Fibroblast of the aortic adventitia (primary cell): ENCODE measurements at regions not wholly inside any gene's neighbourhood (a gene's known extent, or its start where the extent isn't known, plus 50 kb on each side); places are given as distances from the start of the nearest gene placed in this dataset.
A peak's percentile ranks its signal among the peaks of the same experiment; 100 is the strongest.

Experiments used
- DNase-seq: peaks from one replicate; pipeline ENCODE4 v3.0.0-alpha.2; 2010; ENCODE audit warnings: low read depth
- H3K4me3 ChIP-seq: 2 replicates; pipeline ENCODE4 v1.5.1; 2011; ENCODE audit warnings: low read depth, mild to moderate bottlenecking, control low read depth, low read length, moderate library complexity
- CTCF ChIP-seq: IDR thresholded peaks from 2 replicates; pipeline ENCODE4 v1.5.1; 2011; ENCODE audit warnings: mild to moderate bottlenecking, low read length, control low read depth, inconsistent platforms; ENCODE audit not compliant: insufficient read depth

- H3K4me3 ChIP-seq: no peak overlapping the region
- no peak for TF ChIP-seq CTCF
- DNase-seq: peak; percentile 92
These were observed 116.6 kb upstream of the GAS1 start for GRCh38 chr9:87063871-87064270.

- no peak for DNase-seq
- no peak for TF ChIP-seq CTCF
- no peak overlapping the region for H3K4me3 ChIP-seq
These were observed 117.0 kb upstream of the GAS1 start for GRCh38 chr9:87064311-87064710.

GRCh38 chr9:87065981-87066380 lies 118.7 kb upstream of the GAS1 start:
- DNase-seq: peak; percentile 39
- no peak overlapping the region for H3K4me3 ChIP-seq
- TF ChIP-seq CTCF: no peak

GRCh38 chr9:87067426-87067825 lies 120.1 kb upstream of the GAS1 start:
- H3K4me3 ChIP-seq: no peak overlapping the region
- DNase-seq: no peak
- TF ChIP-seq CTCF: no peak

- no peak for DNase-seq
- no peak for TF ChIP-seq CTCF
- no peak overlapping the region for H3K4me3 ChIP-seq
These were observed 121.0 kb upstream of the GAS1 start for GRCh38 chr9:87068177-87068840.

- H3K4me3 ChIP-seq: no peak overlapping the region
- TF ChIP-seq CTCF: no peak
- peak; percentile 39 for DNase-seq
These were observed 122.4 kb upstream of the GAS1 start for GRCh38 chr9:87069690-87070089.

- no peak overlapping the region for H3K4me3 ChIP-seq
- no peak for DNase-seq
- no peak for TF ChIP-seq CTCF
These were observed 123.0 kb upstream of the GAS1 start for GRCh38 chr9:87070336-87070735.
